Esophagus muscularis mucosa (tissue), 4 donors: ENCODE measurements at regions not wholly inside any gene's neighbourhood (a gene's known extent, or its start where the extent isn't known, plus 50 kb on each side); places are given as distances from the start of the nearest gene placed in this dataset.

Experiments
- DNase-seq: peaks from one replicate; pipeline ENCODE4 v3.0.0-alpha.2; 2017; ENCODE audit errors: extremely low spot score
- H3K27ac ChIP-seq, 4 donors: fragments of 200-600 bp; sonication (generic); replicated peaks in 1 of 4; 1 replicate in 3 of 4; 2 replicates in 1 of 4; pipeline ENCODE4 v1.5.1; 2016 to 2019; ENCODE audit warnings: mild to moderate bottlenecking in 1 of 4
- H3K27me3 ChIP-seq, 4 donors: fragments of 200-600 bp; sonication (generic); one replicate each; pipeline versions ENCODE4 v1.5.1 to v1.6.0; 2016 to 2019
- H3K36me3 ChIP-seq, 4 donors: fragments of 200-600 bp; sonication (generic); one replicate each; pipeline ENCODE4 v1.5.1; 2016 to 2019
- H3K4me1 ChIP-seq, 4 donors: fragments of 200-600 bp; sonication (generic); one replicate each; pipeline ENCODE4 v1.5.1; 2016 to 2019
- H3K4me3 ChIP-seq, 4 donors: fragments of 200-600 bp; sonication (generic); 1 replicate in 2 of 4; 2 replicates in 2 of 4; pipeline ENCODE4 v1.5.1; 2016 to 2019; ENCODE audit warnings: mild to moderate bottlenecking in 4 of 4, moderate library complexity in 1 of 4
- H3K9me3 ChIP-seq, 4 donors: fragments of 200-600 bp; sonication (generic); 1 replicate in 3 of 4; 2 replicates in 1 of 4; pipeline ENCODE4 v1.5.1; 2016 to 2019
- EP300 ChIP-seq: sonication (generic); formaldehyde crosslinking; IDR thresholded peaks from one replicate; pipeline ENCODE4 v1.6.1; 2017; ENCODE audit warnings: antibody characterized with exemption
- POLR2A ChIP-seq: fragments of 450-650 bp; IDR thresholded peaks from one replicate; pipeline ENCODE4 v1.6.1; 2017; ENCODE audit warnings: antibody characterized with exemption, moderate library complexity, mild to moderate bottlenecking, low read depth
- POLR2AphosphoS5 ChIP-seq, 2 donors: sonication (generic); formaldehyde crosslinking; IDR thresholded peaks; one replicate each; pipeline ENCODE4 v1.6.1; 2017; ENCODE audit warnings: antibody characterized with exemption in 2 of 2
- WGBS: methylation state at CpG from one replicate; pipeline ENCODE4 v1.1.5; 2018; 5-methylcytosine and 5-hydroxymethylcytosine counted together
- intact Hi-C: fragments of 100-400 bp; cut with DNase I; formaldehyde crosslinking; loops from one replicate; pipeline ENCODE4 v1.15.1; 2023
- TF ChIP-seq, protein P1 (sequence below), 3 experiments: fragments of 200-600 bp in 2 of 3; fragments of 450-650 bp in 1 of 3; sonication (generic) in 2 of 3; IDR thresholded peaks; one replicate each; pipeline ENCODE4 v1.5.1; 2017 to 2019; ENCODE audit warnings: antibody characterized with exemption in 3 of 3, mild to moderate bottlenecking in 2 of 3, moderate library complexity in 1 of 3

DNA sequence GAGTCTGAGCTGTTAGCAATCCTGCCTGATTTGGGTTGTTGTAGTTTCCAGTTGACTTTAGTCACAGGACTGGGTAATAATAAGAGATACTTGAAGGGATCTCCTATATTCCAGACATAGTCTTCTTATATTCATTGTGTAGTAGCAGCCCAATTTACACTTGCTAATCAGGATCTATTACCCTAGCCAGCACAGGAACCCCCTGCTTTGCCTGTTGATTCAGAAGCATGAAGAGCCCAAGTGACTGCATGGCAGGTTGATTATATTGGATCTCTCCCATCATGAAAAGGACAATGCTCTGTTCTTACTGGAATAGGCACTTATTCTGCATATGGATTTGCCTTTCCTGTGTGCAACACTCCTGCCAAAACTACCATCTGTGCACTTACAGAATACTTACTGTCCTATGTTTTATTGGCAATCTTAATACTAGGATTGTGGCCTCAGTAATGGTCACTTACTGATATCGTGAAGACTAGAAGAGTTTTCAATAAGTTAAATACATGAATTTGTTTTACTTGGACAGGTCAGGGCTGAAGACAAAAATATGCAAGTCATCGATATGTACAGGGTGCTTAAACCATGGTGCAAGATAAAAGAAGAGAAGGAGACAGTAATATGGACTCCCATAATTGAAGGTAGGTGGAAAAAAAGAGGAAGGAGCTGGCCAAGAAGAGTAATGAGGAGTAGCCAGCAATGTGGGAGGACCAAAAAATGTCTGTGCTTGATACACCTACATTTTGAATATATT, 304.1 kb downstream of the MCTP2 start:
- Histone ChIP-seq H3K9me3 (no peaks in the 10 kb centered on the region), H3K4me3 (no peak overlapping the region), H3K27me3 (no peaks in the 10 kb centered on the region), H3K4me1 (no peaks in the 10 kb centered on the region), H3K27ac (no peak overlapping the region), H3K36me3 (no peaks in the 10 kb centered on the region)
- WGBS = 73% methylated on average over 2 of the region's 2 CpGs
- DNase-seq = no peak
- intact Hi-C loops = no loop called here
- TF ChIP-seq POLR2AphosphoS5 (IDR thresholded peaks at IDR 0.05) (no peak), EP300 (no peak), POLR2A (no peak)
- TF ChIP-seq, protein P1, sequence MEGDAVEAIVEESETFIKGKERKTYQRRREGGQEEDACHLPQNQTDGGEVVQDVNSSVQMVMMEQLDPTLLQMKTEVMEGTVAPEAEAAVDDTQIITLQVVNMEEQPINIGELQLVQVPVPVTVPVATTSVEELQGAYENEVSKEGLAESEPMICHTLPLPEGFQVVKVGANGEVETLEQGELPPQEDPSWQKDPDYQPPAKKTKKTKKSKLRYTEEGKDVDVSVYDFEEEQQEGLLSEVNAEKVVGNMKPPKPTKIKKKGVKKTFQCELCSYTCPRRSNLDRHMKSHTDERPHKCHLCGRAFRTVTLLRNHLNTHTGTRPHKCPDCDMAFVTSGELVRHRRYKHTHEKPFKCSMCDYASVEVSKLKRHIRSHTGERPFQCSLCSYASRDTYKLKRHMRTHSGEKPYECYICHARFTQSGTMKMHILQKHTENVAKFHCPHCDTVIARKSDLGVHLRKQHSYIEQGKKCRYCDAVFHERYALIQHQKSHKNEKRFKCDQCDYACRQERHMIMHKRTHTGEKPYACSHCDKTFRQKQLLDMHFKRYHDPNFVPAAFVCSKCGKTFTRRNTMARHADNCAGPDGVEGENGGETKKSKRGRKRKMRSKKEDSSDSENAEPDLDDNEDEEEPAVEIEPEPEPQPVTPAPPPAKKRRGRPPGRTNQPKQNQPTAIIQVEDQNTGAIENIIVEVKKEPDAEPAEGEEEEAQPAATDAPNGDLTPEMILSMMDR (IDR thresholded peaks at IDR 0.05) = no peak

DNA sequence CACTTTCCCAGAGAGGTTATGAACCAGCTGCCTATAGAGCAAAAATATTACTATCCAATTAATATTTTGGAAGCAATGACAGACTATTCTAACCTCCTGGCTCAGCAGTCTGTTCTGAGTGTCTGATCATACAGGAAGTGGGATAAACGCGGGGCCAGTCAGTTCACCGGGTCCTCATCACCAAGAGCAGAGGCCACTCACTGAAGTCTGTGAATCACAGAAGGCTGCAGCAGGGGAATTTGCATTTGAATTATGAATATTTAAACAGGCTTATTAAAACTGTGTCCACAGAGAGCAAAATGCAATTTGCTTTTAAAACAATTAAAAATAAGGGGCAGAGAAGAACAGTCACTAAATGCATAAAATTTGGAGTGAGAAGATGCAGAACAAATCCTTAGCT, 305.2 kb downstream of the MCTP2 start:
- Histone ChIP-seq H3K4me1 (no peaks in the 10 kb centered on the region), H3K27me3 (no peaks in the 10 kb centered on the region), H3K36me3 (no peaks in the 10 kb centered on the region), H3K4me3 (no peak overlapping the region), H3K9me3 (no peaks in the 10 kb centered on the region), H3K27ac (no peak overlapping the region)
- 31% methylated on average over 3 of the region's 3 CpGs for WGBS
- TF ChIP-seq, protein P1 (IDR thresholded peaks at IDR 0.05) = no peak
- TF ChIP-seq POLR2A = no peak
- no peak for TF ChIP-seq EP300
- TF ChIP-seq POLR2AphosphoS5 (IDR thresholded peaks at IDR 0.05) = no peak
- no peak for DNase-seq
- intact Hi-C loops = no loop called here

DNA sequence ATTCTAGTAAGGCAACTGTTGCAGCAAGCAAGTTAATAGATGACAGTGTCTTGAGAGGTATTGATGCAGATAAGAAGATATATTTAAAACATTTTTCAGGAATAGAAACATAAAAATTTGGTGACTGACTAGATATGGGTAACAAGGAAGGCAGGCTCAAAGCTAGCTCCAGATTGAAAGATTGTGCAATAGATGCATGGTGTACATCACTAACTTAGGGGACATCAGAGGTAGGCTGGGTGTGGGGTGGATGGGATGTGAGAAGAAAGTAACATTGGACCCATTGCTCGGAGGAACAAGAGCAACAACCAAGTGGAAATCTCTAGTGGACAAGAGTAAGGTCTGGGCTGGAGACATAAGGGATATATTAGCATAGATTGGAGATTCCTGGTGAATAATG, 306.9 kb downstream of the MCTP2 start:
- H3K27ac ChIP-seq = no peak overlapping the region
- no peaks in the 10 kb centered on the region for H3K9me3 ChIP-seq
- no peak overlapping the region for H3K4me3 ChIP-seq
- H3K27me3 ChIP-seq = no peaks in the 10 kb centered on the region
- no peak for DNase-seq
- no peaks in the 10 kb centered on the region for H3K36me3 ChIP-seq
- intact Hi-C loops = no loop called here
- no peaks in the 10 kb centered on the region for H3K4me1 ChIP-seq
- TF ChIP-seq, protein P1 (IDR thresholded peaks at IDR 0.05) = no peak
- TF ChIP-seq POLR2A (no peak), EP300 (no peak), POLR2AphosphoS5 (IDR thresholded peaks at IDR 0.05) (no peak)
- 0% methylated on average over 1 of the region's 1 CpG for WGBS

DNA sequence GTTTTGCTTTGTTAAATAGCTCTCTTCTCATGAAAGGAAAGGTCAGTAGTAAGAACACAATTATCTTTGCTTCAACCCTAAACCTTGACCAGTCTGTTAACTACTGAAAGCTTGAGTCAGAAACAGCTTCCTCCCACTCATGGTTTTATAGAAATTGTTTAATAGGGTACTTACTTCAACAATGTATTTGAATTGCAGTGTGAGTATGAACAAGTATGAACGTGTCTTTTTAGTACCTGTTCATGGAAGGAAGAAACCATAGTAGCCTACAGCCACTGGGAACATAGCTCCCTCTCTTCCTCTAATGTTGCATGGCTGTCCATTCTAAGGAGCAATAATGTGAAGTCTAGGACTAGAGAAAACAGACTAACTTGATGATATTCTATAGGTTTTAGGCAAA, 311.0 kb downstream of the MCTP2 start:
- Histone ChIP-seq H3K4me1 (peaks cover 0 to 3% (median 0%) of the 10 kb centered on the region in 4 donors), H3K4me3 (no peak overlapping the region), H3K27me3 (no peaks in the 10 kb centered on the region), H3K27ac (no peak overlapping the region), H3K9me3 (no peaks in the 10 kb centered on the region), H3K36me3 (no peaks in the 10 kb centered on the region)
- no peak for DNase-seq
- 71% methylated on average over 1 of the region's 1 CpG for WGBS
- intact Hi-C loops = no loop called here
- TF ChIP-seq POLR2A = no peak
- TF ChIP-seq, protein P1 (IDR thresholded peaks at IDR 0.05) = no peak
- no peak for TF ChIP-seq EP300

DNA sequence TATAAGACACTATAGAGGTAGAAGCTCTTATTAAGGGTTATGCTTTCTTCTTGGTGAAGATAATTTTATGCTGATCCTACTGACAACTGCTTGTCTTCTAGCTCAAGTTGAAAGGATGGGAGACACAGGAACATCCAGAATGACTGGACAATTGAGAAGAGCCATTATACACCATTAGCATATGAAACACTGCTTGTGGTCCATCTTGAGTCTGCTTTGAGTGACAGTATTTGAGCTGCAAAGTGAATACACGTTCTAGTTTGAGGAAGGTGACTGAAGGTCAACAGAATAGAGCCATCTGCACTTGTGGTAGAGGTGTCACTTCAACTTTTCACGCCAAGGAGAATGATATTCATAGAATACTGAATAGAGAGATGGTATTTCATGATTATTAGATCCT, 315.4 kb downstream of the MCTP2 start:
- TF ChIP-seq POLR2AphosphoS5 (IDR thresholded peaks at IDR 0.05) = no peak
- TF ChIP-seq POLR2A = no peak
- Histone ChIP-seq H3K27me3 (no peaks in the 10 kb centered on the region), H3K36me3 (no peaks in the 10 kb centered on the region), H3K4me3 (no peak overlapping the region), H3K4me1 (peaks cover 0 to 8% (median 0%) of the 10 kb centered on the region in 4 donors), H3K27ac (no peak overlapping the region), H3K9me3 (no peaks in the 10 kb centered on the region)
- 68% methylated on average over 2 of the region's 2 CpGs for WGBS
- intact Hi-C loops = no loop called here
- no peak for DNase-seq
